HepG2 (cell line): ENCODE measurements at regions not wholly inside any gene's neighbourhood (a gene's known extent, or its start where the extent isn't known, plus 50 kb on each side); places are given as distances from the start of the nearest gene placed in this dataset.

Experiments used
- ATAC-seq: fragments of 200-7000 bp; cut with Tn5 transposase; 3 replicates; pipeline ENCODE4 v1.9.1; 2020; ENCODE audit warnings: mild to moderate bottlenecking, moderate library complexity
- BruUV-seq: library from RNA; stranded (reverse); fragments of 400-500 nt; replicated peaks from 2 replicates; lab custom pipeline; 2021; lab: Mats Ljungman, UMichigan
- CTCF ChIA-PET: fragments of 300-600 bp; formaldehyde crosslinking; extraction: SDS; loops from one replicate; lab custom pipeline; 2021; ENCODE audit warnings: low total read pairs, inconsistent platforms, low intra/inter-chr PET ratio; lab: Yijun Ruan, JAX
- POLR2A ChIA-PET: fragments of 350-600 bp; sonication (Branson Sonifier 250); formaldehyde crosslinking; loops from one replicate; lab custom pipeline; 2020; ENCODE audit warnings: antibody characterized with exemption, inconsistent platforms; lab: Yijun Ruan, JAX
- DNase-seq: peaks from one replicate; pipeline ENCODE4 v3.0.0-alpha.2; 2015; ENCODE audit warnings: low spot score
- FAIRE-seq: peaks from 3 replicates; lab custom pipeline; 2011; peaks lifted over from hg19 to GRCh38; lab: Jason Lieb, UNC
- H2AFZ ChIP-seq: one replicate; pipeline ENCODE4 v1.6.1; 2011; ENCODE audit warnings: low read length, inconsistent platforms
- H3K27ac ChIP-seq: fragments of 300-600 bp; 3 replicates; pipeline ENCODE4 v1.8.0; 2011; ENCODE audit warnings: mixed run types, mild to moderate bottlenecking, mixed read lengths, low read length, inconsistent platforms; ENCODE audit not compliant: insufficient read depth; ENCODE audit errors: extremely low read length
- H3K27me3 ChIP-seq, 2 experiments: fragments of 200-600 bp in 1 of 2; 2 replicates in 1 of 2; 3 replicates in 1 of 2; pipeline versions ENCODE4 v1.6.0 to v1.8.0; 2011; ENCODE audit warnings: low read length in 2 of 2, mild to moderate bottlenecking in 2 of 2, moderate library complexity in 2 of 2, inconsistent platforms in 1 of 2; ENCODE audit not compliant: insufficient read depth in 2 of 2, control insufficient read depth in 1 of 2
- H3K36me3 ChIP-seq, 2 experiments: fragments of 200-600 bp in 1 of 2; replicated peaks in 1 of 2; 2 replicates in 1 of 2; 3 replicates in 1 of 2; pipeline versions ENCODE4 v1.5.1 to v1.8.0; 2011; ENCODE audit warnings: low read length in 2 of 2, inconsistent platforms in 1 of 2; ENCODE audit not compliant: insufficient read depth in 2 of 2, control insufficient read depth in 1 of 2
- H3K4me1 ChIP-seq: 2 replicates; pipeline ENCODE4 v1.5.1; 2012; ENCODE audit warnings: low read length, inconsistent platforms; ENCODE audit not compliant: insufficient read depth
- H3K4me2 ChIP-seq: 2 replicates; pipeline ENCODE4 v1.6.0; 2011; ENCODE audit warnings: low read depth, low read length, inconsistent platforms
- H3K4me3 ChIP-seq, 3 experiments: fragments of 200-600 bp in 1 of 3; sonication (generic), shearing (Covaris generic) in 1 of 3; replicated peaks in 1 of 3; 2 replicates each; pipeline ENCODE4 v1.5.1; 2011 to 2016; ENCODE audit warnings: low read length in 3 of 3, inconsistent platforms in 2 of 3, low read depth in 2 of 3, mild to moderate bottlenecking in 2 of 3, control low read depth in 1 of 3, mixed read lengths in 1 of 3; ENCODE audit not compliant: insufficient read depth in 1 of 3
- H3K79me2 ChIP-seq: one replicate; pipeline ENCODE4 v1.6.1; 2011; ENCODE audit warnings: low read length, inconsistent platforms; ENCODE audit not compliant: insufficient read depth
- H3K9ac ChIP-seq: 2 replicates; pipeline ENCODE4 v1.6.0; 2011; ENCODE audit warnings: mild to moderate bottlenecking, low read depth, low read length, inconsistent platforms; ENCODE audit not compliant: insufficient read depth
- H3K9me3 ChIP-seq: 2 replicates; pipeline ENCODE4 v1.5.1; 2012; ENCODE audit warnings: mild to moderate bottlenecking, low read length
- H4K20me1 ChIP-seq: 2 replicates; pipeline ENCODE4 v1.6.0; 2011; ENCODE audit warnings: inconsistent platforms, mild to moderate bottlenecking, low read length, moderate library complexity; ENCODE audit not compliant: insufficient read depth
- ARID2 ChIP-seq: sonication (generic); formaldehyde crosslinking; IDR thresholded peaks from 2 replicates; pipeline ENCODE4 v1.8.1; 2022; ENCODE audit warnings: mild to moderate bottlenecking, missing genetic modification reagents, borderline replicate concordance
- DMAP1 ChIP-seq: IDR thresholded peaks from 2 replicates; pipeline ENCODE4 v1.6.1; 2016
- E2F5 ChIP-seq: sonication (generic); formaldehyde crosslinking; conservative IDR thresholded peaks from 2 replicates; pipeline ENCODE4 v1.4.0; 2020; ENCODE audit warnings: missing genetic modification reagents
- KMT2A ChIP-seq: sonication (generic); formaldehyde crosslinking; IDR thresholded peaks from 2 replicates; pipeline ENCODE4 v1.4.0; 2020; ENCODE audit warnings: missing genetic modification reagents
- MIER3 ChIP-seq: IDR thresholded peaks from 2 replicates; pipeline ENCODE4 v1.6.1; 2016; ENCODE audit warnings: missing compliant biosample characterization, borderline replicate concordance
- MYC ChIP-seq: sonication (generic); formaldehyde crosslinking; IDR thresholded peaks from 2 replicates; pipeline ENCODE4 v1.9.0; 2021; ENCODE audit warnings: missing genetic modification reagents, borderline replicate concordance
- MYPOP ChIP-seq: sonication (generic); formaldehyde crosslinking; IDR thresholded peaks from 2 replicates; pipeline ENCODE4 v1.8.1; 2023; ENCODE audit warnings: mild to moderate bottlenecking, moderate library complexity, missing genetic modification reagents
- PLSCR1 ChIP-seq: sonication (generic); formaldehyde crosslinking; IDR thresholded peaks from 2 replicates; pipeline ENCODE4 v1.5.0; 2020; ENCODE audit warnings: missing genetic modification reagents, mild to moderate bottlenecking, borderline replicate concordance
- PRMT3 ChIP-seq: sonication (generic); formaldehyde crosslinking; IDR thresholded peaks from 2 replicates; pipeline ENCODE4 v1.8.1; 2022; ENCODE audit warnings: low read depth, mild to moderate bottlenecking, moderate library complexity, missing genetic modification reagents, borderline replicate concordance
- SMAD1 ChIP-seq: sonication (generic); formaldehyde crosslinking; IDR thresholded peaks from 2 replicates; pipeline ENCODE4 v1.4.0; 2020; ENCODE audit warnings: missing genetic modification reagents, low read depth, mild to moderate bottlenecking, borderline replicate concordance
- ZNF256 ChIP-seq: sonication (generic); formaldehyde crosslinking; conservative IDR thresholded peaks from 2 replicates; pipeline ENCODE4 v1.4.0; 2020; ENCODE audit warnings: missing genetic modification reagents
- ZNF343 ChIP-seq: sonication (generic); formaldehyde crosslinking; IDR thresholded peaks from 2 replicates; pipeline ENCODE4 v1.4.0; 2020; ENCODE audit warnings: mild to moderate bottlenecking, missing genetic modification reagents
- ZNF629 ChIP-seq: sonication (generic); formaldehyde crosslinking; conservative IDR thresholded peaks from 2 replicates; pipeline ENCODE4 v1.5.0; 2020; ENCODE audit warnings: missing genetic modification reagents
- ZNF766 ChIP-seq: sonication (generic); formaldehyde crosslinking; IDR thresholded peaks from 2 replicates; pipeline ENCODE4 v1.5.0; 2020; ENCODE audit warnings: missing genetic modification reagents, borderline replicate concordance
- WGBS: methylation state at CpG from one replicate; pipeline ENCODE4 v1.1.6; 2017; ENCODE audit warnings: low lambda C conversion rate; 5-methylcytosine and 5-hydroxymethylcytosine counted together
- in situ Hi-C: cut with HindIII; loops from 2 replicates; pipeline ENCODE4 v1.10.0; 2017; ENCODE audit warnings: low pct_unique_long_range_greater_than_20kb; ENCODE audit not compliant: extremely low pct_ligation_motif_present
- intact Hi-C: fragments of 100-400 bp; cut with micrococcal nuclease; formaldehyde crosslinking; loops from one replicate; pipeline ENCODE4 v1.10.0; 2022; ENCODE audit not compliant: unreplicated experiment

GRCh38 chr22:42185915-42186439 lies 55.4 kb upstream of the CYP2D6 start:
- H4K20me1 ChIP-seq, result peaks cover 20% of the 10 kb centered on the region
- TF ChIP-seq ARID2 (CRISPR knock-in tag) (no peak), ZNF629 (CRISPR knock-in tag) (0 out of 2 replicates have a peak, but pooled peaks have one; percentile 17), DMAP1 (CRISPR knock-in tag) (no peak), E2F5 (CRISPR knock-in tag) (no peak)
- H3K27me3 ChIP-seq, result no peaks in the 10 kb centered on the region
- peaks cover 48% of the 10 kb centered on the region for H3K79me2 ChIP-seq
- no peaks in the 10 kb centered on the region for H3K9me3 ChIP-seq
- no peak overlapping the region for H3K9ac ChIP-seq
- no peak for FAIRE-seq
- H3K36me3 ChIP-seq, result peaks cover 3 to 5% of the 10 kb centered on the region in 2 experiments; a peak in 3 of 5 replicates
- ChIA-PET CTCF (no interaction called here), POLR2A (no interaction called here)
- H3K4me3 ChIP-seq, result no peak overlapping the region
- no peak overlapping the region for H2AFZ ChIP-seq
- no TSS peak for BruUV-seq
- no peak for ATAC-seq
- H3K27ac ChIP-seq, result no peak overlapping the region
- peaks cover 32% of the 10 kb centered on the region for H3K4me1 ChIP-seq
- DNase-seq, result no peak
- H3K4me2 ChIP-seq, result no peak overlapping the region
- WGBS, result 90% methylated on average over 2 of the region's 2 CpGs
- in situ Hi-C loops, result no loop called here
- intact Hi-C loops, result no loop called here

- 92% methylated on average over 4 of the region's 4 CpGs for WGBS
- H4K20me1 ChIP-seq, result peaks cover 12% of the 10 kb centered on the region
- H3K79me2 ChIP-seq, result peaks cover 40% of the 10 kb centered on the region
- TF ChIP-seq KMT2A (CRISPR knock-in tag) (no peak), ZNF343 (CRISPR knock-in tag) (no peak), MYPOP (CRISPR knock-in tag) (no peak), ZNF256 (CRISPR knock-in tag) (no peak), MYC (CRISPR knock-in tag) (no peak), SMAD1 (CRISPR knock-in tag) (no peak), PLSCR1 (CRISPR knock-in tag) (no peak), PRMT3 (CRISPR knock-in tag) (no peak), MIER3 (CRISPR knock-in tag) (no peak), ZNF766 (CRISPR knock-in tag) (no peak)
Observed at GRCh38 chr22:42184852-42185251, 54.2 kb upstream of the CYP2D6 start.

More at GRCh38 chr22:42184852-42185251, 54.2 kb upstream of the CYP2D6 start:
- no peaks in the 10 kb centered on the region for H3K9me3 ChIP-seq
- no peak for FAIRE-seq
- no peak overlapping the region for H3K27ac ChIP-seq
- peaks cover 26% of the 10 kb centered on the region for H3K4me1 ChIP-seq
- ATAC-seq, result no peak
- H3K27me3 ChIP-seq, result no peaks in the 10 kb centered on the region
- no TSS peak for BruUV-seq
- CTCF ChIA-PET, result no interaction called here
- in situ Hi-C loops (no loop called here), intact Hi-C loops (no loop called here)
- no peak overlapping the region for H2AFZ ChIP-seq
- H3K9ac ChIP-seq, result no peak overlapping the region
- H3K36me3 ChIP-seq, result peaks cover 4 to 5% of the 10 kb centered on the region in 2 experiments; a peak in 4 of 5 replicates
- DNase-seq, result no peak
- no peak overlapping the region for H3K4me2 ChIP-seq
- POLR2A ChIA-PET, result no interaction called here
- H3K4me3 ChIP-seq, result no peak overlapping the region
